H1 (cell line): ENCODE measurements at regions not wholly inside any gene's neighbourhood (a gene's known extent, or its start where the extent isn't known, plus 50 kb on each side); places are given as distances from the start of the nearest gene placed in this dataset.

Experiments used
- ATF3 ChIP-seq: IDR thresholded peaks from 2 replicates; pipeline ENCODE4 v1.6.1; 2011; ENCODE audit warnings: low read depth, mild to moderate bottlenecking, low read length; ENCODE audit not compliant: insufficient read depth
- BCL11A ChIP-seq, 2 experiments: IDR thresholded peaks; one replicate each; pipeline ENCODE4 v1.6.1; 2011; ENCODE audit warnings: low read depth in 2 of 2, low read length in 2 of 2, mild to moderate bottlenecking in 2 of 2
- CHD2 ChIP-seq: IDR thresholded peaks from 2 replicates; pipeline ENCODE4 v1.6.1; 2012; ENCODE audit warnings: low read length, improper control_type of control experiment
- RFX5 ChIP-seq: IDR thresholded peaks from 2 replicates; pipeline ENCODE4 v1.6.1; 2011; ENCODE audit warnings: low read depth, low read length, improper control_type of control experiment, borderline replicate concordance
- SIN3A ChIP-seq, 2 experiments: IDR thresholded peaks in 1 of 2; conservative IDR thresholded peaks in 1 of 2; 2 replicates each; pipeline ENCODE4 v1.6.1; 2011 to 2012; ENCODE audit warnings: low read length in 2 of 2, improper control_type of control experiment in 1 of 2, low read depth in 1 of 2, mild to moderate bottlenecking in 1 of 2

GRCh38 chr3:153061938-153062528, 100.0 kb upstream of the RAP2B start (continued):
- TF ChIP-seq ATF3: no peak
- no peak for TF ChIP-seq SIN3A (conservative IDR thresholded peaks at IDR 0.05 in 1 of 2, IDR thresholded peaks at IDR 0.05 in 1 of 2; ENCODE audit: low read depth in 1 of 2, low read length in 2 of 2)
- TF ChIP-seq CHD2: no peak
- TF ChIP-seq RFX5: no peak
- no peak for TF ChIP-seq BCL11A (IDR thresholded peaks at IDR 0.05; ENCODE audit: low read depth in 2 of 2, low read length in 2 of 2)
